Right lobe of liver (tissue), 6 donors: ENCODE measurements at regions not wholly inside any gene's neighbourhood (a gene's known extent, or its start where the extent isn't known, plus 50 kb on each side); places are given as distances from the start of the nearest gene placed in this dataset.

Experiments used
- ATAC-seq, 4 donors: fragments of 200-7000 bp; cut with Tn5 transposase; one replicate each; pipeline ENCODE4 v1.9.1; 2020; ENCODE audit warnings: mild to moderate bottlenecking in 4 of 4, moderate library complexity in 4 of 4
- DNase-seq, 3 donors: peaks; one replicate each; pipeline ENCODE4 v3.0.0-alpha.2; 2020
- H3K27ac ChIP-seq, 3 donors: fragments of 200-600 bp; one replicate each; pipeline ENCODE4 v1.8.0; 2022
- H3K27me3 ChIP-seq, 2 donors: fragments of 200-600 bp; one replicate each; pipeline ENCODE4 v1.8.0; 2022
- H3K36me3 ChIP-seq, 4 donors: fragments of 200-600 bp; sonication (generic) in 1 of 4; one replicate each; pipeline versions ENCODE4 v1.5.1 to v1.8.0; 2017 to 2022; ENCODE audit warnings: control low read depth in 1 of 4
- H3K4me1 ChIP-seq, 4 donors: fragments of 200-600 bp; sonication (generic) in 1 of 4; one replicate each; pipeline versions ENCODE4 v1.5.1 to v1.8.0; 2017 to 2022; ENCODE audit warnings: control low read depth in 1 of 4
- H3K4me3 ChIP-seq, 3 donors: fragments of 200-600 bp; one replicate each; pipeline ENCODE4 v1.8.0; 2022
- H3K9me3 ChIP-seq, 4 donors: fragments of 200-600 bp; sonication (generic) in 1 of 4; one replicate each; pipeline versions ENCODE4 v1.5.1 to v1.8.0; 2017 to 2022; ENCODE audit warnings: control low read depth in 1 of 4
- CTCF ChIP-seq, 4 donors: fragments of 200-600 bp in 3 of 4; fragments of 450-650 bp in 1 of 4; IDR thresholded peaks; one replicate each; pipeline versions ENCODE4 v1.5.1 to v1.8.0; 2016 to 2022; ENCODE audit warnings: antibody characterized with exemption in 4 of 4, mild to moderate bottlenecking in 2 of 4
- POLR2A ChIP-seq: fragments of 450-650 bp; IDR thresholded peaks from one replicate; pipeline ENCODE4 v1.6.1; 2017; ENCODE audit warnings: antibody characterized with exemption, mild to moderate bottlenecking
- WGBS: methylation state at CpG from one replicate; pipeline ENCODE4 v1.1.6; 2018; ENCODE audit warnings: low coverage, low lambda C conversion rate; ENCODE audit not compliant: insufficient coverage; ENCODE audit errors: missing lambda C conversion rate; 5-methylcytosine and 5-hydroxymethylcytosine counted together
- intact Hi-C, 2 donors: fragments of 100-400 bp; cut with DNase I; formaldehyde crosslinking; loops; one replicate each; pipeline versions ENCODE4 v1.11.2 to v1.14.1; 2022
- donor health status: DM: no; HTN: yes; CAD: no.
- donor health status: DM: no; HTN: no; CAD: no.
- donor health status: DM: no; HTN: no; CAD: no.
- donor health status: DM: no; HTN: yes; CAD: no.
- donor health status: DM: no; HTN: yes; CAD: no.

GRCh38 chr15:36271048-36271447 is 308.4 kb upstream of the CDIN1 start:
- Histone ChIP-seq H3K36me3 (no peaks in the 10 kb centered on the region), H3K27me3 (no peaks in the 10 kb centered on the region), H3K27ac (no peak overlapping the region), H3K9me3 (no peaks in the 10 kb centered on the region), H3K4me1 (no peaks in the 10 kb centered on the region), H3K4me3 (no peak overlapping the region)
- DNase-seq (no peak), ATAC-seq (no peak)
- 35% methylated on average over 5 of the region's 5 CpGs for WGBS
- TF ChIP-seq CTCF (IDR thresholded peaks at IDR 0.05) (no peak), POLR2A (no peak)
- intact Hi-C loops: no loop called here

GRCh38 chr15:36275656-36276055 is 303.8 kb upstream of the CDIN1 start:
- H3K36me3 ChIP-seq: no peaks in the 10 kb centered on the region
- no peak overlapping the region for H3K27ac ChIP-seq
- intact Hi-C loops: no loop called here
- no peak for TF ChIP-seq POLR2A
- H3K4me1 ChIP-seq: no peaks in the 10 kb centered on the region
- no peak for ATAC-seq
- H3K9me3 ChIP-seq: no peaks in the 10 kb centered on the region
- 58% methylated on average over 2 of the region's 2 CpGs for WGBS
- H3K27me3 ChIP-seq: no peaks in the 10 kb centered on the region
- no peak overlapping the region for H3K4me3 ChIP-seq
- no peak for DNase-seq

- TF ChIP-seq POLR2A (no peak), CTCF (IDR thresholded peaks at IDR 0.05) (no peak)
- no peaks in the 10 kb centered on the region for H3K27me3 ChIP-seq
- no peaks in the 10 kb centered on the region for H3K9me3 ChIP-seq
- intact Hi-C loops: no loop called here
- no peak overlapping the region for H3K4me3 ChIP-seq
- DNase-seq (no peak), ATAC-seq (no peak)
- no peaks in the 10 kb centered on the region for H3K4me1 ChIP-seq
- 60% methylated on average over 1 of the region's 1 CpG for WGBS
- H3K27ac ChIP-seq: no peak overlapping the region
- H3K36me3 ChIP-seq: no peaks in the 10 kb centered on the region
These were observed 301.2 kb upstream of the CDIN1 start for GRCh38 chr15:36278219-36278618.

- intact Hi-C loops: no loop called here
- DNase-seq (no peak), ATAC-seq (no peak)
- no peaks in the 10 kb centered on the region for H3K36me3 ChIP-seq
- no peak for TF ChIP-seq CTCF (IDR thresholded peaks at IDR 0.05)
- TF ChIP-seq POLR2A: no peak
- H3K9me3 ChIP-seq: no peaks in the 10 kb centered on the region
- H3K4me3 ChIP-seq: no peak overlapping the region
- WGBS: 53% methylated on average over 1 of the region's 1 CpG
- H3K27ac ChIP-seq: no peak overlapping the region
- no peaks in the 10 kb centered on the region for H3K27me3 ChIP-seq
- H3K4me1 ChIP-seq: no peaks in the 10 kb centered on the region
These were observed 296.6 kb upstream of the CDIN1 start for GRCh38 chr15:36282821-36283220.

- DNase-seq (no peak), ATAC-seq (no peak)
- no peaks in the 10 kb centered on the region for H3K4me1 ChIP-seq
- H3K4me3 ChIP-seq: no peak overlapping the region
- no peak overlapping the region for H3K27ac ChIP-seq
- no peaks in the 10 kb centered on the region for H3K36me3 ChIP-seq
- intact Hi-C loops: no loop called here
- H3K9me3 ChIP-seq: no peaks in the 10 kb centered on the region
- H3K27me3 ChIP-seq: no peaks in the 10 kb centered on the region
- no peak for TF ChIP-seq CTCF (IDR thresholded peaks at IDR 0.05)
- no peak for TF ChIP-seq POLR2A
These were observed 294.5 kb upstream of the CDIN1 start for GRCh38 chr15:36284911-36285310.
